Neural cell (in vitro differentiated cells): ENCODE measurements at regions not wholly inside any gene's neighbourhood (a gene's known extent, or its start where the extent isn't known, plus 50 kb on each side); places are given as distances from the start of the nearest gene placed in this dataset.

Source experiments
- H2AFZ ChIP-seq: fragments of 200-600, 300-800 bp; sonication (generic), shearing (Covaris generic); 2 replicates; pipeline ENCODE4 v1.6.0; 2014; ENCODE audit warnings: low read depth, mild to moderate bottlenecking, antibody characterized with exemption, low read length, moderate library complexity
- H3F3A ChIP-seq: fragments of 200-600 bp; shearing (Covaris generic); 2 replicates; pipeline ENCODE4 v1.6.1; 2016; ENCODE audit warnings: mild to moderate bottlenecking, moderate library complexity, mixed read lengths, antibody characterized with exemption, low read length; ENCODE audit not compliant: insufficient read depth, poor library complexity, severe bottlenecking
- H3K27ac ChIP-seq: fragments of 200-600, 300-800 bp; sonication (generic), shearing (Covaris generic); 2 replicates; pipeline ENCODE4 v1.5.1; 2014; ENCODE audit warnings: mild to moderate bottlenecking, low read length, moderate library complexity
- H3K27me3 ChIP-seq: fragments of 300-800, 200-600 bp; sonication (generic), shearing (Covaris generic); 2 replicates; pipeline ENCODE4 v1.6.0; 2014; ENCODE audit warnings: mild to moderate bottlenecking, low read depth, low read length, moderate library complexity; ENCODE audit not compliant: insufficient read depth
- H3K36me3 ChIP-seq: fragments of 300-800, 200-600 bp; sonication (generic), shearing (Covaris generic); 2 replicates; pipeline ENCODE4 v1.5.1; 2014; ENCODE audit warnings: mild to moderate bottlenecking, antibody characterized with exemption, low read length, moderate library complexity; ENCODE audit not compliant: insufficient read depth
- H3K4me2 ChIP-seq: fragments of 300-800, 200-600 bp; sonication (generic), shearing (Covaris generic); 2 replicates; pipeline ENCODE4 v1.6.0; 2014; ENCODE audit warnings: mild to moderate bottlenecking, low read length
- H3K4me3 ChIP-seq: fragments of 300-800, 200-600 bp; sonication (generic), shearing (Covaris generic); 2 replicates; pipeline ENCODE4 v1.5.1; 2014; ENCODE audit warnings: mild to moderate bottlenecking, low read length, moderate library complexity
- H3K79me2 ChIP-seq: fragments of 200-600 bp; shearing (Covaris generic); replicated peaks from 2 replicates; pipeline ENCODE4 v1.6.0; 2014; ENCODE audit warnings: mild to moderate bottlenecking, low read length, moderate library complexity; ENCODE audit not compliant: insufficient read depth
- H3K9ac ChIP-seq: fragments of 300-800, 200-600 bp; sonication (generic), shearing (Covaris generic); 2 replicates; pipeline ENCODE4 v1.6.1; 2016; ENCODE audit warnings: mild to moderate bottlenecking, low read length, mixed read lengths
- H3K9me2 ChIP-seq: fragments of 200-600 bp; shearing (Covaris generic); 2 replicates; pipeline ENCODE4 v1.6.1; 2016; ENCODE audit warnings: mild to moderate bottlenecking, low read length, mixed read lengths; ENCODE audit not compliant: insufficient read depth
- H3K9me3 ChIP-seq: fragments of 200-600, 300-800 bp; sonication (generic), shearing (Covaris generic); 2 replicates; pipeline ENCODE4 v1.6.1; 2016; ENCODE audit warnings: mild to moderate bottlenecking, mixed run types, low read length, moderate library complexity, mixed read lengths
- H4K20me1 ChIP-seq: fragments of 200-600 bp; shearing (Covaris generic); 2 replicates; pipeline ENCODE4 v1.6.1; 2016; ENCODE audit warnings: mild to moderate bottlenecking, mixed run types; ENCODE audit not compliant: insufficient read depth
- EP300 ChIP-seq: fragments of 450-650 bp; conservative IDR thresholded peaks from 2 replicates; pipeline ENCODE4 v1.6.1; 2014; ENCODE audit warnings: antibody characterized with exemption, mild to moderate bottlenecking, moderate library complexity; ENCODE audit not compliant: poor library complexity, severe bottlenecking
- EZH2 ChIP-seq: fragments of 200-600, 300-800 bp; shearing (Covaris generic), sonication (generic); IDR thresholded peaks from 2 replicates; pipeline ENCODE4 v1.6.1; 2014; ENCODE audit warnings: antibody characterized with exemption, low read length, borderline replicate concordance, mild to moderate bottlenecking; ENCODE audit not compliant: insufficient read depth, poor library complexity, severe bottlenecking
- MXI1 ChIP-seq: fragments of 450-650 bp; conservative IDR thresholded peaks from 2 replicates; pipeline ENCODE4 v1.6.1; 2014; ENCODE audit warnings: antibody characterized with exemption, mild to moderate bottlenecking; ENCODE audit not compliant: poor library complexity, severe bottlenecking
- POLR2AphosphoS5 ChIP-seq: IDR thresholded peaks from 2 replicates; pipeline ENCODE4 v1.6.1; 2012
- RAD21 ChIP-seq: fragments of 450-650 bp; conservative IDR thresholded peaks from 2 replicates; pipeline ENCODE4 v1.6.1; 2014; ENCODE audit warnings: antibody characterized with exemption, mild to moderate bottlenecking, moderate library complexity
- SMC3 ChIP-seq: fragments of 450-650 bp; conservative IDR thresholded peaks from 2 replicates; pipeline ENCODE4 v1.6.1; 2014; ENCODE audit warnings: antibody characterized with exemption, mild to moderate bottlenecking, moderate library complexity; ENCODE audit not compliant: poor library complexity
- TAF1 ChIP-seq: IDR thresholded peaks from 2 replicates; pipeline ENCODE4 v1.6.1; 2012; ENCODE audit warnings: low read depth
- TF ChIP-seq, protein P1 (sequence below): fragments of 450-650 bp; IDR thresholded peaks from 2 replicates; pipeline ENCODE4 v1.5.1; 2014; ENCODE audit warnings: antibody characterized with exemption, mild to moderate bottlenecking, moderate library complexity; ENCODE audit not compliant: poor library complexity, severe bottlenecking
- TF ChIP-seq, protein P2 (sequence below): IDR thresholded peaks from 2 replicates; pipeline ENCODE4 v1.6.1; 2012; ENCODE audit warnings: borderline replicate concordance

- Histone ChIP-seq H3K9ac (no peak overlapping the region), H4K20me1 (no peaks in the 10 kb centered on the region), H3K9me2 (no peaks in the 10 kb centered on the region), H3K36me3 (no peaks in the 10 kb centered on the region), H3K27me3 (no peaks in the 10 kb centered on the region), H2AFZ (no peak overlapping the region), H3K4me2 (no peak overlapping the region), H3F3A (no peaks in the 10 kb centered on the region), H3K9me3 (no peaks in the 10 kb centered on the region), H3K27ac (no peak overlapping the region), H3K79me2 (no peaks in the 10 kb centered on the region), H3K4me3 (no peak overlapping the region)
- no peak for TF ChIP-seq POLR2AphosphoS5
Measured at GRCh38 chr12:92628476-92628875, 74.3 kb upstream of the PLEKHG7 start.

DNA sequence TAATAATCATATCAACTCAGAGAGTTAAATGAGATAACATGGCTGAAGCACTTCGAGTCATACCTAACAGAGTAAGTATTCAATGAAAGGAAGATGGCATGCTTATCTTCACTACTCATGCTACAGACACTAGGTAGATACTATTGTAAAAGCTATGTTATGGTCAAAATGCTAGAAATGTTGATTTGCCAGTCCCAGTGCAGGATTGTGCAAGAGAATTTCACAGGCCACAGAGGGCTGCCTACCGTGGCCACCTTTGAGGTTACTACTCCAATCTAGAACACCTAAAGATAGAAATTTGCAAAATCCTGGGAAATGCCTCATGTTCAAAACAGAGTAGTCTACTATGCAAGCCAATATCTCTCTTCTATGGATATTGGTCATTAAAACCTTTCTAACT, 75.3 kb upstream of the PLEKHG7 start:
- Histone ChIP-seq H3K9me2 (no peaks in the 10 kb centered on the region), H3F3A (no peaks in the 10 kb centered on the region), H3K27me3 (no peaks in the 10 kb centered on the region), H4K20me1 (no peaks in the 10 kb centered on the region), H3K4me2 (no peak overlapping the region), H3K9ac (no peak overlapping the region), H3K27ac (no peak overlapping the region), H2AFZ (no peak overlapping the region), H3K79me2 (no peaks in the 10 kb centered on the region), H3K36me3 (no peaks in the 10 kb centered on the region), H3K9me3 (no peaks in the 10 kb centered on the region), H3K4me3 (no peak overlapping the region)
- TF ChIP-seq, protein P1, sequence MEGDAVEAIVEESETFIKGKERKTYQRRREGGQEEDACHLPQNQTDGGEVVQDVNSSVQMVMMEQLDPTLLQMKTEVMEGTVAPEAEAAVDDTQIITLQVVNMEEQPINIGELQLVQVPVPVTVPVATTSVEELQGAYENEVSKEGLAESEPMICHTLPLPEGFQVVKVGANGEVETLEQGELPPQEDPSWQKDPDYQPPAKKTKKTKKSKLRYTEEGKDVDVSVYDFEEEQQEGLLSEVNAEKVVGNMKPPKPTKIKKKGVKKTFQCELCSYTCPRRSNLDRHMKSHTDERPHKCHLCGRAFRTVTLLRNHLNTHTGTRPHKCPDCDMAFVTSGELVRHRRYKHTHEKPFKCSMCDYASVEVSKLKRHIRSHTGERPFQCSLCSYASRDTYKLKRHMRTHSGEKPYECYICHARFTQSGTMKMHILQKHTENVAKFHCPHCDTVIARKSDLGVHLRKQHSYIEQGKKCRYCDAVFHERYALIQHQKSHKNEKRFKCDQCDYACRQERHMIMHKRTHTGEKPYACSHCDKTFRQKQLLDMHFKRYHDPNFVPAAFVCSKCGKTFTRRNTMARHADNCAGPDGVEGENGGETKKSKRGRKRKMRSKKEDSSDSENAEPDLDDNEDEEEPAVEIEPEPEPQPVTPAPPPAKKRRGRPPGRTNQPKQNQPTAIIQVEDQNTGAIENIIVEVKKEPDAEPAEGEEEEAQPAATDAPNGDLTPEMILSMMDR, result no peak
- TF ChIP-seq RAD21 (no peak), POLR2AphosphoS5 (no peak), MXI1 (no peak), SMC3 (no peak), EP300 (no peak), TAF1 (no peak), EZH2 (no peak)
- TF ChIP-seq, protein P2, sequence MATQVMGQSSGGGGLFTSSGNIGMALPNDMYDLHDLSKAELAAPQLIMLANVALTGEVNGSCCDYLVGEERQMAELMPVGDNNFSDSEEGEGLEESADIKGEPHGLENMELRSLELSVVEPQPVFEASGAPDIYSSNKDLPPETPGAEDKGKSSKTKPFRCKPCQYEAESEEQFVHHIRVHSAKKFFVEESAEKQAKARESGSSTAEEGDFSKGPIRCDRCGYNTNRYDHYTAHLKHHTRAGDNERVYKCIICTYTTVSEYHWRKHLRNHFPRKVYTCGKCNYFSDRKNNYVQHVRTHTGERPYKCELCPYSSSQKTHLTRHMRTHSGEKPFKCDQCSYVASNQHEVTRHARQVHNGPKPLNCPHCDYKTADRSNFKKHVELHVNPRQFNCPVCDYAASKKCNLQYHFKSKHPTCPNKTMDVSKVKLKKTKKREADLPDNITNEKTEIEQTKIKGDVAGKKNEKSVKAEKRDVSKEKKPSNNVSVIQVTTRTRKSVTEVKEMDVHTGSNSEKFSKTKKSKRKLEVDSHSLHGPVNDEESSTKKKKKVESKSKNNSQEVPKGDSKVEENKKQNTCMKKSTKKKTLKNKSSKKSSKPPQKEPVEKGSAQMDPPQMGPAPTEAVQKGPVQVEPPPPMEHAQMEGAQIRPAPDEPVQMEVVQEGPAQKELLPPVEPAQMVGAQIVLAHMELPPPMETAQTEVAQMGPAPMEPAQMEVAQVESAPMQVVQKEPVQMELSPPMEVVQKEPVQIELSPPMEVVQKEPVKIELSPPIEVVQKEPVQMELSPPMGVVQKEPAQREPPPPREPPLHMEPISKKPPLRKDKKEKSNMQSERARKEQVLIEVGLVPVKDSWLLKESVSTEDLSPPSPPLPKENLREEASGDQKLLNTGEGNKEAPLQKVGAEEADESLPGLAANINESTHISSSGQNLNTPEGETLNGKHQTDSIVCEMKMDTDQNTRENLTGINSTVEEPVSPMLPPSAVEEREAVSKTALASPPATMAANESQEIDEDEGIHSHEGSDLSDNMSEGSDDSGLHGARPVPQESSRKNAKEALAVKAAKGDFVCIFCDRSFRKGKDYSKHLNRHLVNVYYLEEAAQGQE, result no peak

- Histone ChIP-seq H3K9me3 (no peaks in the 10 kb centered on the region), H3K27ac (no peak overlapping the region), H2AFZ (no peak overlapping the region), H3K79me2 (no peaks in the 10 kb centered on the region), H3K9me2 (no peaks in the 10 kb centered on the region), H4K20me1 (no peaks in the 10 kb centered on the region), H3K4me2 (no peak overlapping the region), H3K4me3 (no peak overlapping the region), H3K9ac (no peak overlapping the region), H3K36me3 (no peaks in the 10 kb centered on the region), H3F3A (no peaks in the 10 kb centered on the region), H3K27me3 (no peaks in the 10 kb centered on the region)
- TF ChIP-seq EZH2 (no peak), MXI1 (no peak), EP300 (no peak), TAF1 (no peak), SMC3 (no peak), RAD21 (no peak), POLR2AphosphoS5 (no peak)
- TF ChIP-seq, protein P2, result no peak
- TF ChIP-seq, protein P1, result no peak
Measured at GRCh38 chr12:92625639-92626310, 77.0 kb upstream of the PLEKHG7 start.
